ENCODE measurements at regions not wholly inside any gene's neighbourhood (a gene's known extent, or its start where the extent isn't known, plus 50 kb on each side); places are given as distances from the start of the nearest gene placed in this dataset.

GRCh38 chr3:48084929-48085328, 68.7 kb upstream of the MAP4 start:
- TF ChIP-seq CTCF (conservative IDR thresholded peaks at IDR 0.05; ENCODE audit: low read depth in 2 of 2) (no peak), EZH2 (IDR thresholded peaks at IDR 0.05; ENCODE audit: low read depth, unreplicated experiment) (no peak), JUNB (IDR thresholded peaks at IDR 0.05; ENCODE audit: unreplicated experiment) (no peak), NANOG (IDR thresholded peaks at IDR 0.05; ENCODE audit: borderline replicate concordance) (no peak), POLR2AphosphoS5 (IDR thresholded peaks at IDR 0.05; ENCODE audit: low read depth) (no peak), EZH2phosphoT487 (IDR thresholded peaks at IDR 0.05; ENCODE audit: unreplicated experiment) (no peak)
